SK-N-SH (cell line): ENCODE measurements at regions not wholly inside any gene's neighbourhood (a gene's known extent, or its start where the extent isn't known, plus 50 kb on each side); places are given as distances from the start of the nearest gene placed in this dataset.

Experiments used
- CTCF ChIP-seq: fragments of 200-600 bp; sonication (generic); IDR thresholded peaks from 2 replicates; pipeline ENCODE4 v1.6.1; 2017; ENCODE audit warnings: antibody characterized with exemption, mild to moderate bottlenecking, moderate library complexity
- EP300 ChIP-seq, 2 experiments: IDR thresholded peaks; 2 replicates each; pipeline versions ENCODE4 v1.4.0 to v1.6.1; 2012; ENCODE audit warnings: borderline replicate concordance in 1 of 2, low read depth in 1 of 2, low read length in 1 of 2
- EZH2phosphoT487 ChIP-seq: fragments of 200-600 bp; sonication (generic); IDR thresholded peaks from 2 replicates; pipeline ENCODE4 v1.6.1; 2017; ENCODE audit warnings: low read depth, mixed run types, mild to moderate bottlenecking, antibody characterized with exemption, moderate library complexity, borderline replicate concordance
- IRF3 ChIP-seq: fragments of 150-350 bp; IDR thresholded peaks from 2 replicates; pipeline ENCODE4 v1.6.1; 2016; ENCODE audit warnings: mild to moderate bottlenecking, low read depth, low read length
- JUND ChIP-seq: IDR thresholded peaks from 2 replicates; pipeline ENCODE4 v1.4.0; 2012
- MAX ChIP-seq: IDR thresholded peaks from 2 replicates; pipeline ENCODE4 v1.4.0; 2012; ENCODE audit warnings: low read depth
- POLR2AphosphoS5 ChIP-seq: IDR thresholded peaks from 2 replicates; pipeline ENCODE4 v1.6.1; 2012; ENCODE audit warnings: low read depth, low read length
- RAD21 ChIP-seq: IDR thresholded peaks from 2 replicates; pipeline ENCODE4 v1.6.1; 2012; ENCODE audit warnings: mild to moderate bottlenecking, low read length
- RCOR1 ChIP-seq: fragments of 150-350 bp; IDR thresholded peaks from 2 replicates; pipeline ENCODE4 v1.6.1; 2017; ENCODE audit warnings: antibody characterized with exemption, low read length
- REST ChIP-seq: IDR thresholded peaks from 2 replicates; pipeline ENCODE4 v1.6.1; 2012; ENCODE audit warnings: mild to moderate bottlenecking, low read depth, low read length, moderate library complexity
- SIN3A ChIP-seq: IDR thresholded peaks from 2 replicates; pipeline ENCODE4 v1.6.1; 2012; ENCODE audit warnings: low read depth, mild to moderate bottlenecking, low read length, moderate library complexity, borderline replicate concordance
- TAF1 ChIP-seq: IDR thresholded peaks from 2 replicates; pipeline ENCODE4 v1.6.1; 2012; ENCODE audit warnings: low read depth, mild to moderate bottlenecking, low read length, moderate library complexity, borderline replicate concordance
- USF2 ChIP-seq: fragments of 150-350 bp; IDR thresholded peaks from 2 replicates; pipeline ENCODE4 v1.6.1; 2017; ENCODE audit warnings: antibody characterized with exemption, low read length, low read depth, borderline replicate concordance

GRCh38 chr19:29044037-29044436 lies 168.9 kb downstream of the UQCRFS1 start:
- TF ChIP-seq CTCF (no peak), POLR2AphosphoS5 (no peak), TAF1 (no peak), EP300 (IDR thresholded peaks at IDR 0.05; ENCODE audit: borderline replicate concordance in 1 of 2, low read depth in 1 of 2, low read length in 1 of 2) (no peak), EZH2phosphoT487 (no peak), USF2 (no peak), REST (no peak), RCOR1 (no peak), SIN3A (no peak), IRF3 (no peak), RAD21 (no peak), MAX (no peak), JUND (no peak)
